GM12878 (cell line): ENCODE measurements at regions not wholly inside any gene's neighbourhood (a gene's known extent, or its start where the extent isn't known, plus 50 kb on each side); places are given as distances from the start of the nearest gene placed in this dataset.

Experiments
- CHD2 ChIP-seq: IDR thresholded peaks from 2 replicates; pipeline ENCODE4 v1.6.1; 2011; ENCODE audit warnings: low read depth, low read length, improper control_type of control experiment, borderline replicate concordance
- EED ChIP-seq: sonication (generic); IDR thresholded peaks from 2 replicates; pipeline ENCODE4 v1.6.1; 2016; ENCODE audit warnings: antibody characterized with exemption, low read depth
- EP300 ChIP-seq, 2 experiments: fragments of 150-350 bp in 1 of 2; IDR thresholded peaks; 2 replicates each; pipeline ENCODE4 v1.6.1; 2011 to 2012; ENCODE audit warnings: low read depth in 2 of 2, low read length in 2 of 2, borderline replicate concordance in 1 of 2, improper control_type of control experiment in 1 of 2, inconsistent platforms in 1 of 2; ENCODE audit not compliant: control insufficient read depth in 1 of 2
- EZH2 ChIP-seq: IDR thresholded peaks from 2 replicates; pipeline ENCODE4 v1.6.1; 2012; ENCODE audit warnings: low read depth, mild to moderate bottlenecking, control low read depth, inconsistent platforms, low read length, borderline replicate concordance; ENCODE audit not compliant: control insufficient read depth
- NR2F1 ChIP-seq: fragments of 450-650 bp; conservative IDR thresholded peaks from 2 replicates; pipeline ENCODE4 v1.6.1; 2017; ENCODE audit warnings: mild to moderate bottlenecking
- POLR2A ChIP-seq: IDR thresholded peaks from 2 replicates; pipeline ENCODE4 v1.6.1; 2011; ENCODE audit warnings: low read depth, mild to moderate bottlenecking, low read length
- RB1 ChIP-seq: fragments of 450-650 bp; formaldehyde crosslinking; IDR thresholded peaks from 2 replicates; pipeline ENCODE4 v1.6.1; 2017; ENCODE audit warnings: mild to moderate bottlenecking, borderline replicate concordance
- SMC3 ChIP-seq: IDR thresholded peaks from 2 replicates; pipeline ENCODE4 v1.6.1; 2011; ENCODE audit warnings: low read length, improper control_type of control experiment, borderline replicate concordance
- SRF ChIP-seq, 2 experiments: IDR thresholded peaks; 2 replicates each; pipeline ENCODE4 v1.6.1; 2011; ENCODE audit warnings: low read depth in 2 of 2, low read length in 2 of 2, mild to moderate bottlenecking in 1 of 2, moderate library complexity in 1 of 2
- ZNF274 ChIP-seq: IDR thresholded peaks from one replicate; pipeline ENCODE4 v1.8.0; 2011; ENCODE audit not compliant: insufficient read length, insufficient read depth
- ZNF384 ChIP-seq: IDR thresholded peaks from 2 replicates; pipeline ENCODE4 v1.6.1; 2012; ENCODE audit warnings: low read depth, mild to moderate bottlenecking, low read length, improper control_type of control experiment, borderline replicate concordance
- TF ChIP-seq, protein P1 (sequence below), 3 experiments: IDR thresholded peaks in 2 of 3; conservative IDR thresholded peaks in 1 of 3; 2 replicates each; pipeline ENCODE4 v1.5.1; 2011; ENCODE audit warnings: low read depth in 3 of 3, low read length in 3 of 3, mild to moderate bottlenecking in 3 of 3, control low read depth in 2 of 3, moderate library complexity in 2 of 3, inconsistent platforms in 1 of 3, mixed read lengths in 1 of 3; ENCODE audit not compliant: control insufficient read depth in 2 of 3, insufficient read depth in 1 of 3; ENCODE audit errors: extremely low read depth in 1 of 3
- TF ChIP-seq, protein P2 (sequence below): fragments of 450-650 bp; formaldehyde crosslinking; IDR thresholded peaks from 2 replicates; pipeline ENCODE4 v1.4.0; 2022; ENCODE audit warnings: mild to moderate bottlenecking, moderate library complexity
- TF ChIP-seq, protein P3 (sequence below): IDR thresholded peaks from 2 replicates; pipeline ENCODE4 v1.6.1; 2012; ENCODE audit warnings: low read length, inconsistent platforms

DNA sequence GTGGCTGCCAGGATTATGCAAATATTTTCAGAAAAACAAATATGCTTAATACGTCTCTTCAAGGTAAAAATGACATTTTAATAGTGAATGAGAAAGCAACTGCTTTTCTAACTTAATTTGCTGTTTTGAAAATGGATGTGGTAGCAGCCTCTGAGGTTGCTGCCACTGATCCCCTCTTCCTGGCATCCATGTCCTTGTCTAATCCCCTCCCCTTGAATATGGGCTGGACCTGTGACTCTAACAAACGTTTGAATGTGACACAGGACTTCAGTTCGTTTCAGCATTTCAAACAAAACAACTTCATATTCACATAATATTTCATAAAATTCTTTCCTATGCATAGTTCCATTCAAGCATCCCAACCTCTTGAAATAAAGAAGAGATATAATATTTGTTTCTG, 64.2 kb upstream of the SLC38A2 start:
- TF ChIP-seq EZH2 = no peak
- no peak for TF ChIP-seq EP300 (IDR thresholded peaks at IDR 0.05; ENCODE audit: borderline replicate concordance in 1 of 2, control insufficient read depth in 1 of 2, low read depth in 2 of 2, low read length in 2 of 2)
- TF ChIP-seq, protein P1, sequence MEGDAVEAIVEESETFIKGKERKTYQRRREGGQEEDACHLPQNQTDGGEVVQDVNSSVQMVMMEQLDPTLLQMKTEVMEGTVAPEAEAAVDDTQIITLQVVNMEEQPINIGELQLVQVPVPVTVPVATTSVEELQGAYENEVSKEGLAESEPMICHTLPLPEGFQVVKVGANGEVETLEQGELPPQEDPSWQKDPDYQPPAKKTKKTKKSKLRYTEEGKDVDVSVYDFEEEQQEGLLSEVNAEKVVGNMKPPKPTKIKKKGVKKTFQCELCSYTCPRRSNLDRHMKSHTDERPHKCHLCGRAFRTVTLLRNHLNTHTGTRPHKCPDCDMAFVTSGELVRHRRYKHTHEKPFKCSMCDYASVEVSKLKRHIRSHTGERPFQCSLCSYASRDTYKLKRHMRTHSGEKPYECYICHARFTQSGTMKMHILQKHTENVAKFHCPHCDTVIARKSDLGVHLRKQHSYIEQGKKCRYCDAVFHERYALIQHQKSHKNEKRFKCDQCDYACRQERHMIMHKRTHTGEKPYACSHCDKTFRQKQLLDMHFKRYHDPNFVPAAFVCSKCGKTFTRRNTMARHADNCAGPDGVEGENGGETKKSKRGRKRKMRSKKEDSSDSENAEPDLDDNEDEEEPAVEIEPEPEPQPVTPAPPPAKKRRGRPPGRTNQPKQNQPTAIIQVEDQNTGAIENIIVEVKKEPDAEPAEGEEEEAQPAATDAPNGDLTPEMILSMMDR (IDR thresholded peaks at IDR 0.05 in 2 of 3, conservative IDR thresholded peaks at IDR 0.05 in 1 of 3; ENCODE audit: control insufficient read depth in 2 of 3, extremely low read depth in 1 of 3, insufficient read depth in 1 of 3, low read depth in 3 of 3, low read length in 3 of 3) = no peak
- no peak for TF ChIP-seq CHD2
- no peak for TF ChIP-seq POLR2A
- TF ChIP-seq, protein P2, sequence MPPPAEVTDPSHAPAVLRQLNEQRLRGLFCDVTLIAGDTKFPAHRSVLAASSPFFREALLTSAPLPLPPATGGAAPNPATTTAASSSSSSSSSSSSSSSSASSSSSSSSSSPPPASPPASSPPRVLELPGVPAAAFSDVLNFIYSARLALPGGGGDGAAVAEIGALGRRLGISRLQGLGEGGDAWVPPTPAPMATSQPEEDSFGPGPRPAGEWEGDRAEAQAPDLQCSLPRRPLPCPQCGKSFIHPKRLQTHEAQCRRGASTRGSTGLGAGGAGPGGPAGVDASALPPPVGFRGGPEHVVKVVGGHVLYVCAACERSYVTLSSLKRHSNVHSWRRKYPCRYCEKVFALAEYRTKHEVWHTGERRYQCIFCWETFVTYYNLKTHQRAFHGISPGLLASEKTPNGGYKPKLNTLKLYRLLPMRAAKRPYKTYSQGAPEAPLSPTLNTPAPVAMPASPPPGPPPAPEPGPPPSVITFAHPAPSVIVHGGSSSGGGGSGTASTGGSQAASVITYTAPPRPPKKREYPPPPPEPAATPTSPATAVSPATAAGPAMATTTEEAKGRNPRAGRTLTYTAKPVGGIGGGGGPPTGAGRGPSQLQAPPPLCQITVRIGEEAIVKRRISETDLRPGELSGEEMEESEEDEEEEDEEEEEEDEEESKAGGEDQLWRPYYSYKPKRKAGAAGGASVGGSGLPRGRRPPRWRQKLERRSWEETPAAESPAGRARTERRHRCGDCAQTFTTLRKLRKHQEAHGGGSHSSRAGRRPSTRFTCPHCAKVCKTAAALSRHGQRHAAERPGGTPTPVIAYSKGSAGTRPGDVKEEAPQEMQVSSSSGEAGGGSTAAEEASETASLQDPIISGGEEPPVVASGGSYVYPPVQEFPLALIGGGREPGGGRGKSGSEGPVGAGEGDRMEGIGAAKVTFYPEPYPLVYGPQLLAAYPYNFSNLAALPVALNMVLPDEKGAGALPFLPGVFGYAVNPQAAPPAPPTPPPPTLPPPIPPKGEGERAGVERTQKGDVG (CRISPR knock-in tag) = no peak
- no peak for TF ChIP-seq EED
- TF ChIP-seq ZNF384 = no peak
- no peak for TF ChIP-seq RB1
- no peak for TF ChIP-seq SMC3
- no peak for TF ChIP-seq SRF (IDR thresholded peaks at IDR 0.05; ENCODE audit: low read depth in 2 of 2, low read length in 2 of 2)
- TF ChIP-seq NR2F1 = no peak
- no peak for TF ChIP-seq ZNF274
- TF ChIP-seq, protein P3, sequence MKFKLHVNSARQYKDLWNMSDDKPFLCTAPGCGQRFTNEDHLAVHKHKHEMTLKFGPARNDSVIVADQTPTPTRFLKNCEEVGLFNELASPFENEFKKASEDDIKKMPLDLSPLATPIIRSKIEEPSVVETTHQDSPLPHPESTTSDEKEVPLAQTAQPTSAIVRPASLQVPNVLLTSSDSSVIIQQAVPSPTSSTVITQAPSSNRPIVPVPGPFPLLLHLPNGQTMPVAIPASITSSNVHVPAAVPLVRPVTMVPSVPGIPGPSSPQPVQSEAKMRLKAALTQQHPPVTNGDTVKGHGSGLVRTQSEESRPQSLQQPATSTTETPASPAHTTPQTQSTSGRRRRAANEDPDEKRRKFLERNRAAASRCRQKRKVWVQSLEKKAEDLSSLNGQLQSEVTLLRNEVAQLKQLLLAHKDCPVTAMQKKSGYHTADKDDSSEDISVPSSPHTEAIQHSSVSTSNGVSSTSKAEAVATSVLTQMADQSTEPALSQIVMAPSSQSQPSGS = no peak
